GM12878 (cell line): ENCODE measurements at regions not wholly inside any gene's neighbourhood (a gene's known extent, or its start where the extent isn't known, plus 50 kb on each side); places are given as distances from the start of the nearest gene placed in this dataset.

Source experiments
- ATF3 ChIP-seq: IDR thresholded peaks from 2 replicates; pipeline ENCODE4 v1.6.1; 2011; ENCODE audit warnings: low read depth, mild to moderate bottlenecking, low read length, moderate library complexity, borderline replicate concordance; ENCODE audit errors: extremely low read depth
- ATF7 ChIP-seq: fragments of 450-650 bp; IDR thresholded peaks from 2 replicates; pipeline ENCODE4 v1.6.1; 2016; ENCODE audit warnings: low read depth, mild to moderate bottlenecking
- BACH1 ChIP-seq: fragments of 450-650 bp; IDR thresholded peaks from 2 replicates; pipeline ENCODE4 v1.6.1; 2017; ENCODE audit warnings: mild to moderate bottlenecking, borderline replicate concordance
- BCLAF1 ChIP-seq: fragments of 450-650 bp; IDR thresholded peaks from 2 replicates; pipeline ENCODE4 v1.6.1; 2017; ENCODE audit warnings: antibody characterized with exemption, mild to moderate bottlenecking, moderate library complexity
- BMI1 ChIP-seq: fragments of 450-650 bp; IDR thresholded peaks from 2 replicates; pipeline ENCODE4 v1.6.1; 2016; ENCODE audit warnings: mild to moderate bottlenecking, moderate library complexity, borderline replicate concordance
- CREM ChIP-seq: IDR thresholded peaks from 2 replicates; pipeline ENCODE4 v1.6.1; 2014; ENCODE audit warnings: antibody characterized with exemption, low read depth
- DPF2 ChIP-seq: fragments of 450-650 bp; IDR thresholded peaks from 2 replicates; pipeline ENCODE4 v1.6.1; 2017; ENCODE audit warnings: mild to moderate bottlenecking
- ELK1 ChIP-seq: IDR thresholded peaks from 2 replicates; pipeline ENCODE4 v1.6.1; 2012; ENCODE audit warnings: low read depth, low read length, improper control_type of control experiment
- ESRRA ChIP-seq: IDR thresholded peaks from 2 replicates; pipeline ENCODE4 v1.6.1; 2012; ENCODE audit warnings: mild to moderate bottlenecking, low read length, improper control_type of control experiment
- ETV6 ChIP-seq, 2 experiments: fragments of 450-650 bp in 1 of 2; IDR thresholded peaks in 1 of 2; conservative IDR thresholded peaks in 1 of 2; 2 replicates each; pipeline ENCODE4 v1.6.1; 2014; ENCODE audit warnings: antibody characterized with exemption in 1 of 2, borderline replicate concordance in 1 of 2, low read depth in 1 of 2, mild to moderate bottlenecking in 1 of 2, moderate library complexity in 1 of 2
- FOS ChIP-seq: IDR thresholded peaks from 3 replicates; pipeline ENCODE4 v1.6.1; 2011; ENCODE audit warnings: borderline replicate concordance; ENCODE audit not compliant: insufficient read length; ENCODE audit errors: extremely low read depth
- HDAC6 ChIP-seq: fragments of 200-600 bp; sonication (generic); IDR thresholded peaks from one replicate; pipeline ENCODE4 v1.8.0; 2017; ENCODE audit warnings: antibody characterized with exemption; ENCODE audit not compliant: unreplicated experiment
- LARP7 ChIP-seq: fragments of 450-650 bp; IDR thresholded peaks from 2 replicates; pipeline ENCODE4 v1.6.1; 2017; ENCODE audit warnings: mild to moderate bottlenecking
- NFIC ChIP-seq: IDR thresholded peaks from 2 replicates; pipeline ENCODE4 v1.6.1; 2012; ENCODE audit warnings: low read depth, mild to moderate bottlenecking, inconsistent platforms, low read length, moderate library complexity
- PML ChIP-seq: IDR thresholded peaks from 2 replicates; pipeline ENCODE4 v1.6.1; 2012; ENCODE audit warnings: low read length, inconsistent platforms
- RFX5 ChIP-seq: IDR thresholded peaks from 2 replicates; pipeline ENCODE4 v1.6.1; 2011; ENCODE audit warnings: low read depth, low read length, improper control_type of control experiment
- SIX5 ChIP-seq: IDR thresholded peaks from 2 replicates; pipeline ENCODE4 v1.6.1; 2011; ENCODE audit warnings: mild to moderate bottlenecking, low read depth, low read length, moderate library complexity; ENCODE audit not compliant: severe bottlenecking
- SREBF2 ChIP-seq: IDR thresholded peaks from 2 replicates; pipeline ENCODE4 v1.6.1; 2012; ENCODE audit warnings: mild to moderate bottlenecking, low read length
- USF2 ChIP-seq: IDR thresholded peaks from 2 replicates; pipeline ENCODE4 v1.6.1; 2011; ENCODE audit warnings: low read depth, low read length, improper control_type of control experiment, borderline replicate concordance
- YY1 ChIP-seq: IDR thresholded peaks from 2 replicates; pipeline ENCODE4 v1.6.1; 2011; ENCODE audit warnings: low read depth, mild to moderate bottlenecking, low read length
- ZNF687 ChIP-seq: fragments of 450-650 bp; IDR thresholded peaks from 2 replicates; pipeline ENCODE4 v1.6.1; 2017; ENCODE audit warnings: mild to moderate bottlenecking, moderate library complexity

- TF ChIP-seq USF2 = no peak
- TF ChIP-seq SREBF2 = no peak
- no peak for TF ChIP-seq YY1
- no peak for TF ChIP-seq ESRRA
- TF ChIP-seq SIX5 = no peak
- TF ChIP-seq BMI1 = peak; percentile 93
- TF ChIP-seq ETV6 (conservative IDR thresholded peaks at IDR 0.05 in 1 of 2, IDR thresholded peaks at IDR 0.05 in 1 of 2; ENCODE audit: borderline replicate concordance in 1 of 2, low read depth in 1 of 2) = no peak
- peak; percentile 37; the same call in 1 of the 2 replicates for TF ChIP-seq NFIC
- no peak for TF ChIP-seq ELK1
- TF ChIP-seq ATF7 = peak; percentile 55; the same call in 1 of the 2 replicates
- TF ChIP-seq LARP7 = no peak
- no peak for TF ChIP-seq BACH1
- TF ChIP-seq RFX5 = no peak
- TF ChIP-seq DPF2 = peak; percentile 58; the same call in 1 of the 2 replicates
- TF ChIP-seq FOS = no peak
- no peak for TF ChIP-seq PML
- TF ChIP-seq HDAC6 = no peak
- no peak for TF ChIP-seq CREM
- TF ChIP-seq ATF3 = no peak
- TF ChIP-seq BCLAF1 = no peak
- TF ChIP-seq ZNF687 = no peak
Measured at GRCh38 chr4:166386491-166387360, 513.7 kb downstream of the TLL1 start (continued).
